Keratinocyte (primary cell): ENCODE measurements at regions not wholly inside any gene's neighbourhood (a gene's known extent, or its start where the extent isn't known, plus 50 kb on each side); places are given as distances from the start of the nearest gene placed in this dataset.

Source experiments
- DNase-seq: peaks from one replicate; pipeline ENCODE4 v3.0.0-alpha.2; 2011; ENCODE audit warnings: low read depth, missing footprints, low spot score
- FAIRE-seq: peaks from 2 replicates; lab custom pipeline; 2011; peaks lifted over from hg19 to GRCh38; lab: Jason Lieb, UNC
- H2AFZ ChIP-seq: 2 replicates; pipeline ENCODE4 v1.6.0; 2012; ENCODE audit warnings: low read length, control low read depth, inconsistent platforms; ENCODE audit not compliant: control insufficient read depth
- H3K27ac ChIP-seq: 2 replicates; pipeline ENCODE4 v1.5.1; 2011; ENCODE audit warnings: low read length; ENCODE audit not compliant: control insufficient read depth, insufficient read depth
- H3K27me3 ChIP-seq: 3 replicates; pipeline ENCODE4 v1.6.0; 2011; ENCODE audit warnings: low read length; ENCODE audit not compliant: control insufficient read depth, insufficient read depth; ENCODE audit errors: extremely low read depth
- H3K36me3 ChIP-seq, 2 experiments: 2 replicates in 1 of 2; 3 replicates in 1 of 2; pipeline ENCODE4 v1.5.1; 2011; ENCODE audit warnings: low read length in 2 of 2, mild to moderate bottlenecking in 1 of 2; ENCODE audit not compliant: control insufficient read depth in 2 of 2, insufficient read depth in 2 of 2; ENCODE audit errors: extremely low read depth in 1 of 2
- H3K4me1 ChIP-seq: 3 replicates; pipeline ENCODE4 v1.5.1; 2011; ENCODE audit warnings: low read length; ENCODE audit not compliant: control insufficient read depth, insufficient read depth; ENCODE audit errors: extremely low read depth
- H3K4me2 ChIP-seq: 3 replicates; pipeline ENCODE4 v1.6.0; 2011; ENCODE audit warnings: low read depth, low read length; ENCODE audit not compliant: control insufficient read depth, insufficient read depth; ENCODE audit errors: extremely low read depth
- H3K4me3 ChIP-seq, 3 experiments: fragments of 200-600 bp in 1 of 3; sonication (generic) in 1 of 3; 2 replicates in 2 of 3; 3 replicates in 1 of 3; pipeline ENCODE4 v1.5.1; 2011 to 2016; ENCODE audit warnings: low read length in 3 of 3, mild to moderate bottlenecking in 3 of 3, control low read depth in 2 of 3, inconsistent platforms in 1 of 3, low read depth in 1 of 3, mixed read lengths in 1 of 3, mixed run types in 1 of 3, moderate library complexity in 1 of 3; ENCODE audit not compliant: control insufficient read depth in 2 of 3, insufficient read depth in 2 of 3; ENCODE audit errors: extremely low read depth in 1 of 3
- H3K79me2 ChIP-seq: 2 replicates; pipeline ENCODE4 v1.6.0; 2012; ENCODE audit warnings: low read length; ENCODE audit not compliant: control insufficient read depth, insufficient read depth
- H3K9ac ChIP-seq: 3 replicates; pipeline ENCODE4 v1.6.0; 2011; ENCODE audit warnings: low read length; ENCODE audit not compliant: control insufficient read depth, insufficient read depth; ENCODE audit errors: extremely low read depth
- H3K9me1 ChIP-seq: 3 replicates; pipeline ENCODE4 v1.6.0; 2011; ENCODE audit warnings: low read length; ENCODE audit not compliant: control insufficient read depth, insufficient read depth; ENCODE audit errors: extremely low read depth
- H3K9me3 ChIP-seq: 2 replicates; pipeline ENCODE4 v1.5.1; 2012; ENCODE audit warnings: low read depth, low read length; ENCODE audit not compliant: control insufficient read depth
- H4K20me1 ChIP-seq: 3 replicates; pipeline ENCODE4 v1.6.0; 2011; ENCODE audit warnings: low read length; ENCODE audit not compliant: control insufficient read depth, insufficient read depth; ENCODE audit errors: extremely low read depth
- EZH2 ChIP-seq: IDR thresholded peaks from one replicate; pipeline ENCODE4 v1.6.1; 2012; ENCODE audit warnings: inconsistent platforms, mild to moderate bottlenecking, low read length, moderate library complexity
- dilution Hi-C: fragments of 300-500 bp; cut with MboI; formaldehyde crosslinking; loops from one replicate; pipeline ENCODE4 v1.7.0; 2020; ENCODE audit warnings: low sequenced_read_pairs; ENCODE audit not compliant: extremely low pct_ligation_motif_present
- TF ChIP-seq, protein P1 (sequence below), 3 experiments: IDR thresholded peaks in 1 of 3; conservative IDR thresholded peaks in 1 of 3; optimal IDR thresholded peaks in 1 of 3; 2 replicates in 2 of 3; 3 replicates in 1 of 3; pipeline versions ENCODE3 to v1.5.1; 2011; ENCODE audit warnings: low read length in 3 of 3, mild to moderate bottlenecking in 3 of 3, moderate library complexity in 2 of 3, control low read depth in 1 of 3, inconsistent platforms in 1 of 3; ENCODE audit not compliant: insufficient read depth in 2 of 3; ENCODE audit errors: extremely low read depth in 1 of 3

- DNase-seq (no peak), FAIRE-seq (no peak)
- H3K79me2 ChIP-seq = no peaks in the 10 kb centered on the region
- no peaks in the 10 kb centered on the region for H3K9me3 ChIP-seq
- H3K27me3 ChIP-seq = no peaks in the 10 kb centered on the region
- H3K9me1 ChIP-seq = no peaks in the 10 kb centered on the region
- H4K20me1 ChIP-seq = no peaks in the 10 kb centered on the region
- peaks cover 5% of the 10 kb centered on the region for H3K4me1 ChIP-seq
- no peak overlapping the region for H2AFZ ChIP-seq
- no peak for TF ChIP-seq EZH2
- TF ChIP-seq, protein P1, sequence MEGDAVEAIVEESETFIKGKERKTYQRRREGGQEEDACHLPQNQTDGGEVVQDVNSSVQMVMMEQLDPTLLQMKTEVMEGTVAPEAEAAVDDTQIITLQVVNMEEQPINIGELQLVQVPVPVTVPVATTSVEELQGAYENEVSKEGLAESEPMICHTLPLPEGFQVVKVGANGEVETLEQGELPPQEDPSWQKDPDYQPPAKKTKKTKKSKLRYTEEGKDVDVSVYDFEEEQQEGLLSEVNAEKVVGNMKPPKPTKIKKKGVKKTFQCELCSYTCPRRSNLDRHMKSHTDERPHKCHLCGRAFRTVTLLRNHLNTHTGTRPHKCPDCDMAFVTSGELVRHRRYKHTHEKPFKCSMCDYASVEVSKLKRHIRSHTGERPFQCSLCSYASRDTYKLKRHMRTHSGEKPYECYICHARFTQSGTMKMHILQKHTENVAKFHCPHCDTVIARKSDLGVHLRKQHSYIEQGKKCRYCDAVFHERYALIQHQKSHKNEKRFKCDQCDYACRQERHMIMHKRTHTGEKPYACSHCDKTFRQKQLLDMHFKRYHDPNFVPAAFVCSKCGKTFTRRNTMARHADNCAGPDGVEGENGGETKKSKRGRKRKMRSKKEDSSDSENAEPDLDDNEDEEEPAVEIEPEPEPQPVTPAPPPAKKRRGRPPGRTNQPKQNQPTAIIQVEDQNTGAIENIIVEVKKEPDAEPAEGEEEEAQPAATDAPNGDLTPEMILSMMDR (optimal IDR thresholded peaks at IDR 0.05 in 1 of 3, IDR thresholded peaks at IDR 0.05 in 1 of 3, conservative IDR thresholded peaks at IDR 0.05 in 1 of 3; ENCODE audit: extremely low read depth in 1 of 3, insufficient read depth in 2 of 3, low read length in 3 of 3) = no peak
- no peak overlapping the region for H3K4me2 ChIP-seq
- no peak overlapping the region for H3K27ac ChIP-seq
- no peak overlapping the region for H3K9ac ChIP-seq
- dilution Hi-C loops = no loop called here
- no peaks in the 10 kb centered on the region for H3K36me3 ChIP-seq
- no peak overlapping the region for H3K4me3 ChIP-seq
Measured at GRCh38 chr2:171237751-171238505, 77.2 kb upstream of the TLK1 start.

- peaks cover 5% of the 10 kb centered on the region for H3K4me1 ChIP-seq
- no peaks in the 10 kb centered on the region for H3K27me3 ChIP-seq
- no peaks in the 10 kb centered on the region for H3K9me3 ChIP-seq
- no peak overlapping the region for H3K4me2 ChIP-seq
- no peaks in the 10 kb centered on the region for H3K36me3 ChIP-seq
- DNase-seq = no peak
- no peak overlapping the region for H3K9ac ChIP-seq
- FAIRE-seq = no peak
- no peak for TF ChIP-seq EZH2
- TF ChIP-seq, protein P1 (optimal IDR thresholded peaks at IDR 0.05 in 1 of 3, IDR thresholded peaks at IDR 0.05 in 1 of 3, conservative IDR thresholded peaks at IDR 0.05 in 1 of 3; ENCODE audit: extremely low read depth in 1 of 3, insufficient read depth in 2 of 3, low read length in 3 of 3) = no peak
- H3K27ac ChIP-seq = no peak overlapping the region
- dilution Hi-C loops = no loop called here
- no peaks in the 10 kb centered on the region for H3K79me2 ChIP-seq
- no peaks in the 10 kb centered on the region for H3K9me1 ChIP-seq
- no peak overlapping the region for H2AFZ ChIP-seq
- H4K20me1 ChIP-seq = no peaks in the 10 kb centered on the region
- no peak overlapping the region for H3K4me3 ChIP-seq
Measured at GRCh38 chr2:171235262-171235881, 74.7 kb upstream of the TLK1 start.
